ENCODE measurements at regions not wholly inside any gene's neighbourhood (a gene's known extent, or its start where the extent isn't known, plus 50 kb on each side); places are given as distances from the start of the nearest gene placed in this dataset.

- Histone ChIP-seq H2BK120ac (ENCODE audit: low read depth, low read length) (no peak overlapping the region), H3K27ac (ENCODE audit: low read depth, low read length) (no peak overlapping the region), H4K8ac (ENCODE audit: low read depth, low read length) (no peak overlapping the region), H3K79me1 (ENCODE audit: low read length) (no peaks in the 10 kb centered on the region), H2BK15ac (replicated peaks; ENCODE audit: low read depth) (no peak overlapping the region), H3K79me2 (ENCODE audit: control insufficient read depth, insufficient read depth, low read length) (no peaks in the 10 kb centered on the region), H3K56ac (ENCODE audit: low read length) (no peak overlapping the region), H3K23ac (ENCODE audit: low read length) (no peak overlapping the region), H3K4me1 (ENCODE audit: control insufficient read depth, low read depth, low read length) (peaks cover 6% of the 10 kb centered on the region), H4K5ac (ENCODE audit: low read length) (no peak overlapping the region), H3K4me2 (ENCODE audit: low read length) (no peak overlapping the region), H3K18ac (ENCODE audit: low read length) (no peak overlapping the region), H3K4me3 (ENCODE audit: low read length) (no peak overlapping the region), H3K9ac (ENCODE audit: low read length) (no peak overlapping the region), H3K36me3 (ENCODE audit: control insufficient read depth, insufficient read depth, low read length) (no peaks in the 10 kb centered on the region), H2BK5ac (ENCODE audit: low read length) (no peak overlapping the region), H3K4ac (ENCODE audit: low read depth, low read length) (no peak overlapping the region), H3K27me3 (ENCODE audit: insufficient read depth, low read length, poor library complexity) (peaks cover 4% of the 10 kb centered on the region), H2AK5ac (ENCODE audit: low read length) (no peak overlapping the region)
- no peak for DNase-seq
Observed at GRCh38 chr1:59070610-59071009, 226.3 kb upstream of the FGGY start.

GRCh38 chr1:59071289-59071688 is 225.6 kb upstream of the FGGY start:
- no peak for DNase-seq
- H3K4me2 ChIP-seq (ENCODE audit: low read length): no peak overlapping the region
- no peak overlapping the region for H2AK5ac ChIP-seq (ENCODE audit: low read length)
- H3K36me3 ChIP-seq (ENCODE audit: control insufficient read depth, insufficient read depth, low read length): no peaks in the 10 kb centered on the region
- H2BK120ac ChIP-seq (ENCODE audit: low read depth, low read length): no peak overlapping the region
- no peak overlapping the region for H2BK5ac ChIP-seq (ENCODE audit: low read length)
- H3K23ac ChIP-seq (ENCODE audit: low read length): no peak overlapping the region
- no peak overlapping the region for H3K4me3 ChIP-seq (ENCODE audit: low read length)
- no CpG with 5 or more reads among the region's 5 CpGs for WGBS (ENCODE audit: extremely low coverage, insufficient coverage, low lambda C conversion rate)
- H3K56ac ChIP-seq (ENCODE audit: low read length): no peak overlapping the region
- H3K27me3 ChIP-seq (ENCODE audit: insufficient read depth, low read length, poor library complexity): peaks cover 4% of the 10 kb centered on the region
- H3K18ac ChIP-seq (ENCODE audit: low read length): no peak overlapping the region
- no peak overlapping the region for H4K5ac ChIP-seq (ENCODE audit: low read length)
- no peak overlapping the region for H3K27ac ChIP-seq (ENCODE audit: low read depth, low read length)
- no peak overlapping the region for H3K9ac ChIP-seq (ENCODE audit: low read length)
- no peaks in the 10 kb centered on the region for H3K79me2 ChIP-seq (ENCODE audit: control insufficient read depth, insufficient read depth, low read length)
- no peak overlapping the region for H3K4ac ChIP-seq (ENCODE audit: low read depth, low read length)
- H4K8ac ChIP-seq (ENCODE audit: low read depth, low read length): no peak overlapping the region
- H3K4me1 ChIP-seq (ENCODE audit: control insufficient read depth, low read depth, low read length): peaks cover 6% of the 10 kb centered on the region
- H3K79me1 ChIP-seq (ENCODE audit: low read length): no peaks in the 10 kb centered on the region
- no peak overlapping the region for H2BK15ac ChIP-seq (replicated peaks; ENCODE audit: low read depth)

- Histone ChIP-seq H2BK15ac (replicated peaks; ENCODE audit: low read depth) (no peak overlapping the region), H3K27me3 (ENCODE audit: insufficient read depth, low read length, poor library complexity) (peaks cover 4% of the 10 kb centered on the region), H2BK5ac (ENCODE audit: low read length) (no peak overlapping the region), H3K23ac (ENCODE audit: low read length) (no peak overlapping the region), H2BK120ac (ENCODE audit: low read depth, low read length) (no peak overlapping the region), H3K18ac (ENCODE audit: low read length) (no peak overlapping the region), H4K8ac (ENCODE audit: low read depth, low read length) (no peak overlapping the region), H3K79me1 (ENCODE audit: low read length) (no peaks in the 10 kb centered on the region), H3K4me2 (ENCODE audit: low read length) (no peak overlapping the region), H3K27ac (ENCODE audit: low read depth, low read length) (no peak overlapping the region), H4K5ac (ENCODE audit: low read length) (no peak overlapping the region), H3K56ac (ENCODE audit: low read length) (no peak overlapping the region), H3K9ac (ENCODE audit: low read length) (no peak overlapping the region), H3K36me3 (ENCODE audit: control insufficient read depth, insufficient read depth, low read length) (no peaks in the 10 kb centered on the region), H3K4ac (ENCODE audit: low read depth, low read length) (no peak overlapping the region), H3K4me3 (ENCODE audit: low read length) (no peak overlapping the region), H3K4me1 (ENCODE audit: control insufficient read depth, low read depth, low read length) (peaks cover 10% of the 10 kb centered on the region), H3K79me2 (ENCODE audit: control insufficient read depth, insufficient read depth, low read length) (no peaks in the 10 kb centered on the region), H2AK5ac (ENCODE audit: low read length) (no peak overlapping the region)
- WGBS (ENCODE audit: extremely low coverage, insufficient coverage, low lambda C conversion rate): no CpG with 5 or more reads among the region's 5 CpGs
- DNase-seq: no peak
Observed at GRCh38 chr1:59071876-59072582, 224.9 kb upstream of the FGGY start.

- Histone ChIP-seq H3K79me1 (ENCODE audit: low read length) (no peaks in the 10 kb centered on the region), H3K79me2 (ENCODE audit: control insufficient read depth, insufficient read depth, low read length) (no peaks in the 10 kb centered on the region), H3K36me3 (ENCODE audit: control insufficient read depth, insufficient read depth, low read length) (no peaks in the 10 kb centered on the region), H4K8ac (ENCODE audit: low read depth, low read length) (no peak overlapping the region), H3K4me3 (ENCODE audit: low read length) (no peak overlapping the region), H2BK5ac (ENCODE audit: low read length) (no peak overlapping the region), H3K4me1 (ENCODE audit: control insufficient read depth, low read depth, low read length) (peaks cover 15% of the 10 kb centered on the region), H3K56ac (ENCODE audit: low read length) (no peak overlapping the region), H3K4ac (ENCODE audit: low read depth, low read length) (no peak overlapping the region), H4K5ac (ENCODE audit: low read length) (no peak overlapping the region), H2AK5ac (ENCODE audit: low read length) (no peak overlapping the region), H2BK15ac (replicated peaks; ENCODE audit: low read depth) (no peak overlapping the region), H2BK120ac (ENCODE audit: low read depth, low read length) (no peak overlapping the region), H3K27ac (ENCODE audit: low read depth, low read length) (no peak overlapping the region), H3K18ac (ENCODE audit: low read length) (no peak overlapping the region), H3K4me2 (ENCODE audit: low read length) (no peak overlapping the region), H3K9ac (ENCODE audit: low read length) (no peak overlapping the region), H3K23ac (ENCODE audit: low read length) (no peak overlapping the region), H3K27me3 (ENCODE audit: insufficient read depth, low read length, poor library complexity) (peaks cover 4% of the 10 kb centered on the region)
- DNase-seq: peak; percentile 45
- no CpG with 5 or more reads among the region's 5 CpGs for WGBS (ENCODE audit: extremely low coverage, insufficient coverage, low lambda C conversion rate)
Observed at GRCh38 chr1:59072583-59072947, 224.3 kb upstream of the FGGY start.

- no peaks in the 10 kb centered on the region for H3K36me3 ChIP-seq (ENCODE audit: control insufficient read depth, insufficient read depth, low read length)
Observed at GRCh38 chr1:59074598-59074997, 222.3 kb upstream of the FGGY start.

GRCh38 chr1:59075021-59075420 is 221.9 kb upstream of the FGGY start:
- H3K4me3 ChIP-seq (ENCODE audit: low read length): no peak overlapping the region
- no peak overlapping the region for H2BK120ac ChIP-seq (ENCODE audit: low read depth, low read length)
- H3K4me2 ChIP-seq (ENCODE audit: low read length): no peak overlapping the region
- no peaks in the 10 kb centered on the region for H3K36me3 ChIP-seq (ENCODE audit: control insufficient read depth, insufficient read depth, low read length)
- no peak overlapping the region for H2AK5ac ChIP-seq (ENCODE audit: low read length)
- H3K27me3 ChIP-seq (ENCODE audit: insufficient read depth, low read length, poor library complexity): peaks cover 4% of the 10 kb centered on the region
- no peak overlapping the region for H4K8ac ChIP-seq (ENCODE audit: low read depth, low read length)
- peaks cover 30% of the 10 kb centered on the region for H3K4me1 ChIP-seq (ENCODE audit: control insufficient read depth, low read depth, low read length)
- no CpG with 5 or more reads among the region's 6 CpGs for WGBS (ENCODE audit: extremely low coverage, insufficient coverage, low lambda C conversion rate)
- H4K5ac ChIP-seq (ENCODE audit: low read length): no peak overlapping the region
- H3K56ac ChIP-seq (ENCODE audit: low read length): no peak overlapping the region
- no peak overlapping the region for H2BK5ac ChIP-seq (ENCODE audit: low read length)
- H3K27ac ChIP-seq (ENCODE audit: low read depth, low read length): no peak overlapping the region
- no peak overlapping the region for H3K4ac ChIP-seq (ENCODE audit: low read depth, low read length)
- no peaks in the 10 kb centered on the region for H3K79me1 ChIP-seq (ENCODE audit: low read length)
- no peak overlapping the region for H3K18ac ChIP-seq (ENCODE audit: low read length)
- no peak overlapping the region for H3K23ac ChIP-seq (ENCODE audit: low read length)
- H3K79me2 ChIP-seq (ENCODE audit: control insufficient read depth, insufficient read depth, low read length): no peaks in the 10 kb centered on the region
- DNase-seq: no peak
- no peak overlapping the region for H2BK15ac ChIP-seq (replicated peaks; ENCODE audit: low read depth)
- no peak overlapping the region for H3K9ac ChIP-seq (ENCODE audit: low read length)

More at GRCh38 chr1:59074598-59074997, 222.3 kb upstream of the FGGY start:
- Histone ChIP-seq H3K79me1 (ENCODE audit: low read length) (no peaks in the 10 kb centered on the region), H4K8ac (ENCODE audit: low read depth, low read length) (no peak overlapping the region), H3K4me1 (ENCODE audit: control insufficient read depth, low read depth, low read length) (peaks cover 29% of the 10 kb centered on the region), H3K27ac (ENCODE audit: low read depth, low read length) (no peak overlapping the region), H4K5ac (ENCODE audit: low read length) (no peak overlapping the region), H2BK15ac (replicated peaks; ENCODE audit: low read depth) (no peak overlapping the region), H3K56ac (ENCODE audit: low read length) (no peak overlapping the region), H3K79me2 (ENCODE audit: control insufficient read depth, insufficient read depth, low read length) (no peaks in the 10 kb centered on the region), H2BK5ac (ENCODE audit: low read length) (no peak overlapping the region), H2AK5ac (ENCODE audit: low read length) (no peak overlapping the region), H3K23ac (ENCODE audit: low read length) (no peak overlapping the region), H3K27me3 (ENCODE audit: insufficient read depth, low read length, poor library complexity) (peaks cover 4% of the 10 kb centered on the region), H3K4me2 (ENCODE audit: low read length) (no peak overlapping the region), H3K9ac (ENCODE audit: low read length) (no peak overlapping the region), H2BK120ac (ENCODE audit: low read depth, low read length) (no peak overlapping the region), H3K18ac (ENCODE audit: low read length) (no peak overlapping the region), H3K4me3 (ENCODE audit: low read length) (no peak overlapping the region), H3K4ac (ENCODE audit: low read depth, low read length) (no peak overlapping the region)
- no peak for DNase-seq
- no CpG with 5 or more reads among the region's 3 CpGs for WGBS (ENCODE audit: extremely low coverage, insufficient coverage, low lambda C conversion rate)

Measured in mesendoderm (in vitro differentiated cells).